A673 (cell line): ENCODE measurements at regions not wholly inside any gene's neighbourhood (a gene's known extent, or its start where the extent isn't known, plus 50 kb on each side); places are given as distances from the start of the nearest gene placed in this dataset.

Source experiments
- EZH2 ChIP-seq: fragments of 200-600 bp; sonication (generic); IDR thresholded peaks from 2 replicates; pipeline ENCODE4 v1.6.1; 2017; ENCODE audit warnings: borderline replicate concordance, low read depth, mild to moderate bottlenecking, mixed read lengths, antibody characterized with exemption, low read length; ENCODE audit not compliant: poor library complexity, severe bottlenecking
- TF ChIP-seq, protein P1 (sequence below): fragments of 300-800, 200-600 bp; sonication (generic); conservative IDR thresholded peaks from 2 replicates; pipeline ENCODE4 v1.5.1; 2017; ENCODE audit warnings: low read depth, mild to moderate bottlenecking, antibody characterized with exemption, low read length, moderate library complexity, mixed read lengths

DNA sequence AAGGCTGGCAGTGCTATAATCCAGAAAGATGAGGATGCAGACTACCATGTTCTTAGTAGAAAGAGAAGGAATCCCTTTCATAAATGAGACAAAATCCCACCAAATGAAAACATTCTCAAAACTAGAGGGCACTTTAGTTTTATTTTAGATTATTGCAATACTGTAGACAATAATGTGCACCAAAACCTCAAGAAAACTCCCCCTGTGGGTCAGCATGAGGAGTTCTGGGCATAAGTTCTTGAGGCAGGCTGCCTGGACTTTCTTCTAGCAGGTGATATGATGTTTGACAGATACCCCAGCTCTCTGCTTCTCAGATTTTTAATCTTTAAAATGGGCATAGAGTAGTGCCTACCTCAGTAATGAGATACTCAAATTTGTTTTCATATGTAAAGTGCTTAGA is 196.3 kb upstream of the CTNND2 start:
- TF ChIP-seq, protein P1, sequence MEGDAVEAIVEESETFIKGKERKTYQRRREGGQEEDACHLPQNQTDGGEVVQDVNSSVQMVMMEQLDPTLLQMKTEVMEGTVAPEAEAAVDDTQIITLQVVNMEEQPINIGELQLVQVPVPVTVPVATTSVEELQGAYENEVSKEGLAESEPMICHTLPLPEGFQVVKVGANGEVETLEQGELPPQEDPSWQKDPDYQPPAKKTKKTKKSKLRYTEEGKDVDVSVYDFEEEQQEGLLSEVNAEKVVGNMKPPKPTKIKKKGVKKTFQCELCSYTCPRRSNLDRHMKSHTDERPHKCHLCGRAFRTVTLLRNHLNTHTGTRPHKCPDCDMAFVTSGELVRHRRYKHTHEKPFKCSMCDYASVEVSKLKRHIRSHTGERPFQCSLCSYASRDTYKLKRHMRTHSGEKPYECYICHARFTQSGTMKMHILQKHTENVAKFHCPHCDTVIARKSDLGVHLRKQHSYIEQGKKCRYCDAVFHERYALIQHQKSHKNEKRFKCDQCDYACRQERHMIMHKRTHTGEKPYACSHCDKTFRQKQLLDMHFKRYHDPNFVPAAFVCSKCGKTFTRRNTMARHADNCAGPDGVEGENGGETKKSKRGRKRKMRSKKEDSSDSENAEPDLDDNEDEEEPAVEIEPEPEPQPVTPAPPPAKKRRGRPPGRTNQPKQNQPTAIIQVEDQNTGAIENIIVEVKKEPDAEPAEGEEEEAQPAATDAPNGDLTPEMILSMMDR: no peak
- no peak for TF ChIP-seq EZH2
